ENCODE measurements at regions not wholly inside any gene's neighbourhood (a gene's known extent, or its start where the extent isn't known, plus 50 kb on each side); places are given as distances from the start of the nearest gene placed in this dataset.
A peak's percentile ranks its signal among the peaks of the same experiment; 100 is the strongest.

DNA sequence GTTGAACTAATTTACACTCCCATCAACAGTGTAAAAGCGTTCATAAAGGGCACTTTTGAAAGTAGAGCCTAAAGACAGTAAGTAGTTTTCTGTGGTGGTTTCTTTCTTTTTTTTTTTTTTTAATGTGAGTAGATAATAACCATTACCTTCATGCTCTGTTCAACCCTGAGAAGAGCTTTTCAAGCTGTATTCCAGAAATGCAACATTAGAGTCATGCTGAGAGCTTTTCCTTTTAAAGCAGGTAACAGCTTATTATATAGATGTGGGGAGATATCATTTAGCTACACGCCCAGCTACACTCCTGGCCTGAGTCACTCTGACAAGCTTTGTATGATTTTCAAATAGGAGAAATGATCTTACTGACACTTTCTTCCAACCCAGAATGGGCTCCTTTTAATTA lies 96.2 kb upstream of the ARHGEF26 start:
- Mint-ChIP-seq H3K36me3 (no peaks in the 10 kb centered on the region), H3K27me3 (no peaks in the 10 kb centered on the region), H3K9me3 (peaks cover 0 to 2% (median 0%) of the 10 kb centered on the region in 3 donors), H3K4me1 (no peaks in the 10 kb centered on the region), H3K4me3 (no peak overlapping the region), H3K27ac (no peak overlapping the region)

DNA sequence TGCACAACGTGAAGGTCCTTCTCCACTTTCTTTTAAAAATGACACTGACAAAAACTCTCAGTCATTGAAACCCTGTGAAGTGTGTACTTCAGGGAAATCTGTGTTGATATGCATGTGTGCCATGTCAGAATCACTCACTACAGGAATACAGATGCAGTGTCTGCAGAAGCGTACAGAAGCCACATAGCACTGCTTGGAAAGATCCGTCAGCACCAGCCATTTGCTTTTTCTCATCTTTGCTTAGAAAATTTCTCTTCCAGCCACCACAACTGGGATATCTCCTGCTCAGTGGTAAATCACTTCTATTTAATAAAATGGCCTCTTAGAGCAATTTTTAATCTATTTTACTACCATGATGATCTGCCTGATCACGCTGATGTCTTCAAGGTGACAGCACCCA lies 91.3 kb upstream of the ARHGEF26 start:
- Mint-ChIP-seq H3K27ac (no peak overlapping the region), H3K36me3 (no peaks in the 10 kb centered on the region), H3K4me3 (no peak overlapping the region), H3K27me3 (no peaks in the 10 kb centered on the region), H3K4me1 (no peaks in the 10 kb centered on the region), H3K9me3 (no peaks in the 10 kb centered on the region)

DNA sequence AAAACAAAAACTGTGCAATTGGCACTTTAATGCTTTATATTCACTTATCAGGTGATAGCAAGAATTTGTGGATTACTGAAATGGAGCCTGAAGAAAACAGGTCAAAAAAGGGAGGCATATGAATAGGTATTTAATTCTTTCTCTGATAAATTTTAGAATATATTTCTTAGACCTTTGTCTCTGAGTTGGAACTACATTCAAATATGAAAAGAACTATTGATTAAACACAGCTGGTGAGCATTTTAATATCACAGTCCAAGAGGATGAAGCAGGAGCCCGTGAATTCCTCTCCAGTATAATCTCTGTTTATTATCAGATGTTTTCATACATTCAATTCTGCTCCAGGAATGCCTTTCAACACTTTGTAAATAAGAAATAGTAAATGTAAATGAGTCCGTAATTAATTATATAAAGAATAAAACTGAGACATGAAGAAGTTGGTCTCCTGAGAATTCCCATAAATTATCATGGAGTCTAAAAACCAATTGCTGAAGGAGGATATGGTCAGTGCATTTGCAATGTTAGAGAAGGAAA lies 86.3 kb upstream of the ARHGEF26 start:
- Mint-ChIP-seq H3K4me3 (no peak overlapping the region), H3K27me3 (no peaks in the 10 kb centered on the region), H3K9me3 (peaks cover 0 to 4% (median 0%) of the 10 kb centered on the region in 3 donors), H3K36me3 (no peaks in the 10 kb centered on the region), H3K4me1 (no peaks in the 10 kb centered on the region), H3K27ac (no peak overlapping the region)

DNA sequence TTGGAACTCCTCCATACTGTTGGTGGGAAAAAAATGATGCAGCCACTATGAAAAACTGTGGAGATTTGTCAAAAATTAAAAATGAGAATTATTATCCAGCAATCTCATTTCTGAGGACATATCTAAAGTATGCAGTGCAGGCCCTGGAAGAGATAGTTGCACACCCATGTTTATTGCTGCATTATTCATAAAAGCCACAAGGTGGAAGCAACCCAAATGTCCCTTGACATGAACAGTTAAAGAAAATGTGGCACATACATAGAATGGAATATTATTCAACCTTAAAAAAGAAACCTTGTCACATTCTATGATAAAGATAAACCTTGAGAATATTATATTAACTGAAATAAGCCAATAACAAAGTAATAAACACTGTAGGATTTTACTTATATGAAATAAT lies 80.9 kb upstream of the ARHGEF26 start:
- H3K4me3 Mint-ChIP-seq: no peak overlapping the region
- peaks cover 0 to 4% (median 0%) of the 10 kb centered on the region in 3 donors for H3K9me3 Mint-ChIP-seq
- no peaks in the 10 kb centered on the region for H3K27me3 Mint-ChIP-seq
- H3K4me1 Mint-ChIP-seq: no peaks in the 10 kb centered on the region
- H3K36me3 Mint-ChIP-seq: no peaks in the 10 kb centered on the region
- no peak overlapping the region for H3K27ac Mint-ChIP-seq

DNA sequence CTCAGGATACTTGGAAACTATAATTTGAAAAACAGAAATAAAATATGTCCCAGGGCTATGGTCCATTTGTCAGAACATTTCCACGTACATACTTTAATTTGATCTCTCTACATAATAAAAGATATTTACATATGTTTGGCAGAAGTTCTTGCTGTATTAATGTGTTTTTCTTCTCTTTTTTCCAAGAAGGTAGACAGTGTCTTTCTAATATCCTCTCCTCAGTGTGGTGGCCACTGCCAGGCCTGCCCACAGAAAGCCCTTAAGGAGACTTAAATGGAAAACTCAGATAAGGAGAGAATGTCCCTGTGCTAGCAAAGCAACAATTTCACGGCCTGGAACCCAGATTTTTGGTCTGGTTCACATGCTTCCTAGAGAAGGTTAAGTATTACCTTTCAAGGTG lies 76.5 kb upstream of the ARHGEF26 start:
- no peak overlapping the region for H3K27ac Mint-ChIP-seq
- no peaks in the 10 kb centered on the region for H3K4me1 Mint-ChIP-seq
- no peaks in the 10 kb centered on the region for H3K36me3 Mint-ChIP-seq
- H3K9me3 Mint-ChIP-seq: peaks cover 0 to 3% (median 2%) of the 10 kb centered on the region in 3 donors
- H3K4me3 Mint-ChIP-seq: no peak overlapping the region
- H3K27me3 Mint-ChIP-seq: no peaks in the 10 kb centered on the region

DNA sequence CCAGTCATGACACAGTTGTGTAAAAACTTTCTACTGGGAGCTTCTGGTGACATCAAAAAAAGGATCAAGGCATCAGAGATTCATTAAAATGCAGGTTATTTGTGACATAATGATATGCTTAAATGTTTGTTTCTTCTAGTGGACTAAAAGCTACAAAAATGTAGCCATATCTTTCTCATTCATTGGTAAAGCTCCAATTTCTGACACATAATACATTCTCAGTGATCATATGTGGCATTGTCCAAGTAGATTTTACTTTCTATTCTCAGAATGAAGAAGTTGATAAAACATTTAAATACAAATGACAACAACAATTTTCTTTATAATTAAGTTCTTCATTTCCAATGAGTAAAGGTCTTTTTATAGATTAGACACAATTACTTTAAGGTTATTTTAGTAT lies 71.0 kb upstream of the ARHGEF26 start:
- no peak overlapping the region for H3K27ac Mint-ChIP-seq
- no peak overlapping the region for H3K4me3 Mint-ChIP-seq
- peaks cover 1% of the 10 kb centered on the region for H3K27me3 Mint-ChIP-seq
- no peaks in the 10 kb centered on the region for H3K36me3 Mint-ChIP-seq
- H3K4me1 Mint-ChIP-seq: no peaks in the 10 kb centered on the region
- peaks cover 0 to 5% (median 2%) of the 10 kb centered on the region in 3 donors for H3K9me3 Mint-ChIP-seq

DNA sequence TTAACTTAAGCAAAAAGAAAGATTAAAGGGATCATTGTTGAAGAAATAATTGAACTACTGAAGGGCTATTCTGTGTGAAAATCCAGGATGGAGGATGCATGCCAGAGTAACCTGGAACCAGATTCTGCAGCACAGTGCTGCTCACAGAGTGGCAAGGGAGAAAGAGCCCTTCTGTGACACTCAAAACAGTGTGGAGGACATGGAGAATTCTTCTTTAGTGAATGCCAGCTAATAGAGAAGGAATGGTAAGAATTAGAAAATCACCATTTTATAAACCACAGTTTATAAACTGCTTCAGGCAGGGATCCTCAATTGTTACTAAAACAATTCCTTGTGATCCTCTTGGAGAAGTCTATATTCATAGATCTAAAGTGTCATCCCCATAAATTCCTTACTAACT lies 70.4 kb upstream of the ARHGEF26 start:
- peaks cover 0 to 5% (median 2%) of the 10 kb centered on the region in 3 donors for H3K9me3 Mint-ChIP-seq
- no peaks in the 10 kb centered on the region for H3K36me3 Mint-ChIP-seq
- no peak overlapping the region for H3K27ac Mint-ChIP-seq
- no peaks in the 10 kb centered on the region for H3K4me1 Mint-ChIP-seq
- H3K27me3 Mint-ChIP-seq: peaks cover 1% of the 10 kb centered on the region
- no peak overlapping the region for H3K4me3 Mint-ChIP-seq

DNA sequence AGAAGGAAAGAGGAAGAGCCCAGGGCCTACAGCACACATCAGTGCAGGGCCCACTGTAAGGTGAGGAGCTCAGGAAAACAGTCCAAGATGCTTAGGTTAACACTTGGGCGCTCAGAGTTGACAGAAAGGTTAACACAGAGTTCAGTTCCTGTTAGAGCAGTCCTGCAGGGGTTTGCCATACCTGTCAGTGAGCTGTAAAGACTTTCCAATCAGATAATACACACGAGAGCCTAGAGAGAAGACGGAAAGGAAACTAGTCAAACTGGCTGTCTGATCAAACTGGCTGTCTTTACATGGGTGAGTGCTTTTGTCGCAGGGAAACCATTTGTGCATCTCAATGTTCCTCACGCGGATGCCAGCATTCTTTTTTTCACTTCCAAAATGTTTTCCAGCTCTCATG lies 61.4 kb upstream of the ARHGEF26 start:
- no peaks in the 10 kb centered on the region for H3K9me3 Mint-ChIP-seq
- H3K4me1 Mint-ChIP-seq: no peaks in the 10 kb centered on the region
- H3K4me3 Mint-ChIP-seq: no peak overlapping the region
- H3K27ac Mint-ChIP-seq: no peak overlapping the region
- no peaks in the 10 kb centered on the region for H3K36me3 Mint-ChIP-seq
- no peaks in the 10 kb centered on the region for H3K27me3 Mint-ChIP-seq

DNA sequence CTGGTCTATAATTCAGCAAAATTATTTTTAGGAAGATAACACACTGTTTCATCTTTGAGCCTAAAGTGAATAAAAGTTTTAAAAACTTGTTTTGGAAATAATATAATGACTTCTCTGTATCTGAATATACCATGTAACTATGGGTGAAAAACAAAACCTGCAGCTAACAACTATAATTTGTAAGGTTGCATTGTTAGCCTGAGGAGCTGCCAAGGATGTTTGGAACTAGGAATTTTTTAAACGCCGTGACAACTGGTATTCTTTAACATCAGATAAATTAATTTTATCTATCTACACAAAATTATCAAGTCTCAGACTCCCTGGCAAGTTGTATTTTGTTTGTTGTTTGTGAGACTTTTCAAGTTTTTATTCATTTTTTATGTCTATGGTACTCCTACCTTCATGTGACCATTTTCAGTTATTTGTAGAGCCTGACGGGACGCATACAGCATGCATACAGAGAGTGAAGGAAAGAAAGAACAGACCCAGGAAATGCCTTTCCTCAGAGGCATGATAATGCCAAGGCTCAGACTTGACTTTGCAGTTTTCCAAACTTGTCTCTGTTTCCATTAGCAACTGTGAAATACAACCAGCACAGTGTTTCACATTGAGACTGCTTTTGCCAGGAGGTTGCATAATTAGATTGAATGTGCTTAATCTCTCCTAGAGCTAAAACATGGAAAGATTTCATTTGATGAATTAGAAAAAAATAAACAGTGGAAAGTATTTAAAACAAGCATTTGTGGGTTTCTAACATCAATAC lies 60.8 kb upstream of the ARHGEF26 start:
- Mint-ChIP-seq H3K9me3 (no peaks in the 10 kb centered on the region), H3K4me1 (no peaks in the 10 kb centered on the region), H3K27me3 (no peaks in the 10 kb centered on the region), H3K4me3 (no peak overlapping the region), H3K36me3 (no peaks in the 10 kb centered on the region), H3K27ac (no peak overlapping the region)

DNA sequence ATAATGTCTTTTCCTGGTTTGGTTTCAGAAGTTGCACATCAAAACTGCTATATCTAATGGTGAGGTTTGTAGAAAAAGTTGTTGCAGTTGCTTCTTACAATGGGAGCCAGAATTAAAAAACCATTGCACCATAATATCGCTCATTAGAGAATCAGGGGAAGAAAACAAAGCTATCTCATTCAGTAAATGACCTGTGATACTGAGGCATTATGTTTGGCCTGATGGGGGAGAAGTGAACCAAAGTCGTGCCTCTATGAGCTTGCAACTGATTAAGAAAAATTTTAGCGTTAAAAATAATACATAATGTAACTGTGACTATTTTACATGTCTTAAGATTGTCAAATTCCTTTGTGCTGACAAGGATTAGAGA lies 60.2 kb upstream of the ARHGEF26 start:
- Mint-ChIP-seq H3K27ac (no peak overlapping the region), H3K9me3 (no peaks in the 10 kb centered on the region), H3K27me3 (no peaks in the 10 kb centered on the region), H3K4me3 (no peak overlapping the region), H3K4me1 (no peaks in the 10 kb centered on the region), H3K36me3 (no peaks in the 10 kb centered on the region)

DNA sequence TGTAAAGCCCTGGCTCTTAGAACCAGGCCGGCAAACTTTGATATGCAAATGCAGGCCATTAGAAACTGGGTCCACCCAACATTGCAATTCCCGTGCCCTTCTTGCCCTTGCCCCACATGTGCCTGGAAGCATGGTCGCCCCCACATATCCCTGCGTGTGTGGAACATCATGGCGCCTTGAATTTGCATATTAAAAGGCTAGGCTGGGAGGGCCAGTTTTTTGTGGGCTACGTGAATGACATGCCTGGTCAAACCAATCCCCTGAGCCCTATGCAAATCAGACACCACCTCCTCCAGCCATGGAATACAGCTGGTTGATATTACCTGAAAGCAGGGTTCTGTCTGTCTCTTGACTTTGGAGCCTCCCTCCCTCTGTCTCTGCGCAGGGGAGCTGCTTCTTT lies 58.7 kb upstream of the ARHGEF26 start:
- no peaks in the 10 kb centered on the region for H3K27me3 Mint-ChIP-seq

DNA sequence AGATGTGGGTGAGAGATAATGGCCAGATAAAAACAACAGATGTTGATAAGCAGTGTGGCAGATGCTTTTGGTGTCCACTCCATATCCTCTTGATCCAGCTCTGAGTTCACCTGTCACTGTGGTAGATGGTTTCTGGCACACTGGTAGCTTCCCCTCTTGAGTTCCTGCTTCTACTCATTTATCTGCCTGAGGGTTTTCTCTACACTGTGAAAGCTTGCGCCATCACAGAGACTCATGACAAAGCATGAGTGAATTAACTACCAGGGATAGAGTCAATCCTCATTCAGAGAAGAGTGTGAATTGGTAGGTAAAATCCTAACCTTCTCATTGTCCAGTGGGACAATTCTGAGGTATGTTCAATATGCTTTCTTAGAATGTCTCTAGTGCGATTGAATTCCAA lies 50.0 kb upstream of the ARHGEF26 start:
- no peaks in the 10 kb centered on the region for H3K27me3 Mint-ChIP-seq
- peaks cover 2 to 5% (median 4%) of the 10 kb centered on the region in 3 donors for H3K9me3 Mint-ChIP-seq
- peaks cover 1% of the 10 kb centered on the region for H3K36me3 Mint-ChIP-seq
- H3K4me1 Mint-ChIP-seq: no peaks in the 10 kb centered on the region
- H3K27ac Mint-ChIP-seq: peak overlapping the region in 1 of 3 donors; percentile 53
- no peak overlapping the region for H3K4me3 Mint-ChIP-seq

More for the DNA sequence above, 58.7 kb upstream of the ARHGEF26 start:
- no peaks in the 10 kb centered on the region for H3K36me3 Mint-ChIP-seq
- H3K9me3 Mint-ChIP-seq: peaks cover 0 to 2% (median 1%) of the 10 kb centered on the region in 3 donors
- H3K4me1 Mint-ChIP-seq: no peaks in the 10 kb centered on the region
- H3K4me3 Mint-ChIP-seq: no peak overlapping the region
- H3K27ac Mint-ChIP-seq: no peak overlapping the region

All from IgD-negative memory B cell (primary cell).